GM18517 (cell line): ENCODE measurements at regions not wholly inside any gene's neighbourhood (a gene's known extent, or its start where the extent isn't known, plus 50 kb on each side); places are given as distances from the start of the nearest gene placed in this dataset.
"Not testable (repeated sequence)": the region's sequence is repeated elsewhere in the genome, so short reads cannot be mapped to it uniquely, and the experiment has no call there.

Experiments
- ATAC-seq: cut with Tn5 transposase; IDR thresholded peaks from one replicate; pipeline ENCODE4 v1.9.1; 2021; ENCODE audit warnings: mild to moderate bottlenecking, moderate library complexity; ENCODE audit not compliant: unreplicated experiment

DNA sequence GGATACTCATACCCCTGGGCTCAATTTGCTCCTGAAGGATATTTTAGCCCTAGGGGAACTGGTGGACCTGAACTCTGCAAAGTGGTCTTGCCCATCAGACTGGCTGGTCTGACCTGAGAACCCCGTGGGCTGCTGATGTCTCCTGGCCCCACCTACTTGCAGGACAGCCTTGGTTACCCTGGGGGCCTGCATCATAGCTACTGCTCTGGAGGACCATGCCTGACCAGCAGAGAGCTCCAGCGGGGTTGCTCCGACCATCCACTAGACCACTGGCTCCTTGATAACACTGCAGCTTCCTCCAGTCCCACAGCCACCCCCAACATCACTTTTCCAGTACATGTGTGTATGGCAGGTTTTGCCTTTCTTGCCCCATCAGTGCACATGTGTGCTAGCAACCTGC, 331.6 kb upstream of the BRINP3 start:
- no peak for ATAC-seq

- no peak for ATAC-seq
Observed at GRCh38 chr1:190812996-190813395, 335.3 kb upstream of the BRINP3 start.

DNA sequence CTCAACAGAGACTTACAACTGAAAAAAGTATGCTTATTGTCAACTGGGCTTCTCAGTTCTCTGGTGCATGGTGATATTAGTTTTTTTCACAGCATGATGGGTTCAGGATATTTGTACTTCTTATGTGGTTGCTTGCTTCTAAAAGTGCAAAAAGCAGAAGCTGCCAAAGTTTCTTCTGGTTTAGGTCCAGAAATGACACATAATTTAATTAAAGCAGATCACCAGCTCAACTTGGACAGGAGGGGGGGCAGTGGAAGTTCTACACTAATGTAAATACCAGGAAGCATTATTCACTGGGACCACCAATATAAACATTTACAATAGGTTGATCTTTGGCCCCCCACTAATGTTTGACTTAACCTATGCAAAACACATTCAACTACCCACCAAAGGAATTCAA, 354.8 kb upstream of the BRINP3 start:
- no peak for ATAC-seq

GRCh38 chr1:190835658-190836057, 358.0 kb upstream of the BRINP3 start:
- no peak for ATAC-seq

- not testable (repeated sequence) for ATAC-seq
Observed at GRCh38 chr1:190837200-190837599, 359.5 kb upstream of the BRINP3 start.

- ATAC-seq = no peak
Observed at GRCh38 chr1:190837888-190838287, 360.2 kb upstream of the BRINP3 start.

- ATAC-seq = no peak
Observed at GRCh38 chr1:190847166-190847565, 369.5 kb upstream of the BRINP3 start.

DNA sequence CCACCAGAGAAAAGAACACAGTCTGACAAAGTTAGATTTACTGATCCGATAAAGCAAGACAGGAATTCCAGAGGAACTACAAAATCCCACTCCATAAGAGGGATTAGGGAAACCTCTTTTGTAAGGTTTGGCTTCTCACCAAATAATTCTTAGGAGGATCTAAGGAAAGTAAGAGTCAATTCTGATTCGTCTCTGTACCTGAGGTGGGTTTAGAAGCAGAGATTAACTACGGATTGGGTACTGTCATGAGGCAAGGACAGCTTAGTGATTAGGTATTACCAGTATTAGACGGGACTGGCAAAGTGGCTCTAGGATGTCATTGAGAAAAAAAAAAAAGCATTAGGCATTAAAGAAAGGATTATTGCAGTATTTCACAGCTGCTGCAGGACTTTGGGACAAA, 371.7 kb upstream of the BRINP3 start:
- no peak for ATAC-seq

GRCh38 chr1:190852611-190853010, 374.9 kb upstream of the BRINP3 start:
- no peak for ATAC-seq

- no peak for ATAC-seq
Observed at GRCh38 chr1:190858140-190858539, 380.5 kb upstream of the BRINP3 start.

DNA sequence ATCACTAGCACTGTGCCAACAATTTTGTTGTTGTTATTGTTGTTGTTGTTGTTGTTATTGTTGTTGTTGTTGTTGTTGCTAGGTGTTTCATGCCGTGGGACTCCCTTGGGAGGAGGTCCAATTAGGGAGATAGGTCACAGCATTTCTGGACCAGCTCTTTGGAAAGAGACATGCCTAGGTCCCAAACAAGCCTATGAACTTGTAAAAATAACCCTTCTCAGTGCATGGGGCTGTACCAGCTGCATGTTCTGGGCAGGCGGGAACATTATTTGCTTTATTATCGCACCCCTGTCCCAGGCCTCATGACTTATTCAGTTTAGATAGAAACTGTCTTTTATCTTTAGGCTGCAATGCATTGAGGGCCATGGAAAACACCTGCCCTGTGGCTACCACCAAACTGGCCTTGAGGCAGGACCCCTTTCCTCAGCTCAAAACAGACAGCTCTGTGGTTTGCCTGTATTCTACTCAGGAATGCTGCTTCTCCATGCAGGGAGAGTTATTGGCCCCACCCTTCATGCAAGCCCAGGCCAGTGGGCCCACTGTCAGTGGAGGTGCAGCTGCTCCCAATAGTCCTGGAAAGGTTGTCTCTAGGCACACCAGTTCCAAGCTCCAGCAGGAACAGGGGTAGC, 386.5 kb upstream of the BRINP3 start:
- ATAC-seq = no peak

GRCh38 chr1:190880352-190880751, 402.7 kb upstream of the BRINP3 start:
- ATAC-seq = no peak

DNA sequence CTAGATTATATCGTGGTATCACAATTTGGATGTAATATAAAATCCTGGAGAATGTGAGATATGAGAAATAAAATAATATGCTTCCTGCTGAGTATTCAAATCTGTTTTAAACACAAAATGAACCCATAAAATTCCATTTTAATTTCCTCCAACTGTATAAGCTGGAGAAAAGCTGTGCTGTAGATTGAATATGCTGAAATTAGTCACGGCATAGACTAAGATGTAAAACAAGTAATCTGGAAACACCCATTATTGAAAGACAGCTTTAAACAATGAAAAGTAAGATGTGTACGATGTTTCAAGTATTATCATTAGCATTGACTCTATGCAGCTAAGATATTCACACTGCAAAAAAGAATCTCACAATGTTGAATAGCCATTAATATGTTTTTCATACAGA, 403.4 kb upstream of the BRINP3 start:
- ATAC-seq = no peak

DNA sequence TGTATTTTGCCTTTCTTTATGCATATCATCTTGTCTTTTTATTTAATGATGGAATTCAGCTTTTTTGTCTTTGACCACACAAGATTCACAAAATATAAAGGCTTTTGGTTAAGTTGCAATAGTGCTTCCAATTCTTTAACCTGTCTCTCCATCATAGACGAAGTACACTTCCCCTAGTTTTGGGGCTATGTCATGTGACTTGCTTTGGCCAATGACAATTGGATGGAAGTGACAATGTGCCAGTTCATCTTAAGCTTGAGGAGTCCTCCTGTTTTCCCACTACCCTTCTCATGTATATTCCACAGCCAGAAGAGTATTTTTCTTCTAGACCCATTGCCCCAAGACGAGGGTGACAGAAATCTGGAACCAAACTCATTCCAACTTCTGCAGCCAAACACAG, 419.6 kb upstream of the BRINP3 start:
- no peak for ATAC-seq

DNA sequence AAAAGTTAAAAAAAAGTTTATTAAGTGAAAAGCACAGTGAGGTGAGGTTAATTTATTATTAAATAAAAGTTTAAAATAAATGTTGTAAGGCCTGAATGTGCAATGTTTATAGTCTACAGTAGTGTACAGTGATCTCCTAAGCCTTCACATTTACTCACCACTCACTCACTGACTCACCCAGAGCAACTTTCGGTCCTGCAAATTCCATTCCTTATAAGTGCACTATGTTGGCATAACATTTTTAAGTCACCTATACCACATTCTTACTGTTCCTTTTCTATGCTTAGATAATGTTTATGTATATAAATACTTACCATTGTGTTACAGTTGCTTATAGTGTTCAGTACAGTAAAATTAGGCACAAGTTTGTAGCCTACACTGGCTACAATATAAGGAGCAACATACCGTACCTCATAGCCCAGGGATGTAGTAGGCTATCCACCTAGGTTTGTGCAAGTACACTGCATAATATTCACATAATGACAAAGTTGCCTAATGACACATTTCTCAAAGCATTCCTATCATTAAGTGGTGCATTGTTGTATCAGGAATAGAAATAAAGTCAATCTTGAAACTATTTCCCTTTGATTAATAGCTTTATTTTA, 426.5 kb upstream of the BRINP3 start:
- ATAC-seq = no peak

- no peak for ATAC-seq
Observed at GRCh38 chr1:190906206-190906725, 428.6 kb upstream of the BRINP3 start.

DNA sequence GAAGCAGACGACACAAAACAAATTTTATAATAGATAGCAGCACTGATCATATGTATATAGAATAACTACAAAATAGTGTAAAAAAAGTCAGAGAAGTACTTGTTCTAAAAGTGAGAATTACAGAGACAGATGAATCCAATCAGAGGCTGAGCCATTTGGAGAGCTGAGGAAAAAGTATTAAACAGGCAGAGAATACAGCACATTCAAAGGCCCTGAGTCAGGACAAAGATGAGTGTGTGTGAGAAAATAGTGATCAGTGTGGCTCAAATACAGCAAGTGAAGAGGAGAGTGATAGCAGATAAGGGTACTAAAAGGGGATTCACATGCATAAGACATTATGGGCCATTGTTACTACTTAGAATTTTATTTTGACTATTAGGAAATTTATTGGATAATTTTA, 430.6 kb upstream of the BRINP3 start:
- no peak for ATAC-seq

DNA sequence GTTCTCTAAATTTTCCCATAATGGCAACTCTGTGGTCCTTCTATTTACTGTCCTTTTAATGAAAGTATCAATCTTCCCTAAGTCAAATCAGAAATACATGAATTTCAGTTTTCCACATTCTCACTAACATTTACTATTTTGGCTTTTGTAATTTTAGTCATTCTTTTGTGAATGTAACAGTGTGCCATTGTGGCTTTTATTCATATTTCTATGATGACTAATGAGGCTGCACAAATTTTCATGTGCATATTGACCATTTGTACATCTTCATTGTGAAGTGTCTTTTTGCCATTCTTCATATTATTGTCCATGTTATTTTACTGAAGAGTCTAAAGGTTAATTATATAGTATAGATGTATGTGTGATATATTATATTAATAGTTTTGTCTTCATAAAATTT, 431.0 kb upstream of the BRINP3 start:
- no peak for ATAC-seq

- no peak for ATAC-seq
Observed at GRCh38 chr1:190935925-190936324, 458.3 kb upstream of the BRINP3 start.

DNA sequence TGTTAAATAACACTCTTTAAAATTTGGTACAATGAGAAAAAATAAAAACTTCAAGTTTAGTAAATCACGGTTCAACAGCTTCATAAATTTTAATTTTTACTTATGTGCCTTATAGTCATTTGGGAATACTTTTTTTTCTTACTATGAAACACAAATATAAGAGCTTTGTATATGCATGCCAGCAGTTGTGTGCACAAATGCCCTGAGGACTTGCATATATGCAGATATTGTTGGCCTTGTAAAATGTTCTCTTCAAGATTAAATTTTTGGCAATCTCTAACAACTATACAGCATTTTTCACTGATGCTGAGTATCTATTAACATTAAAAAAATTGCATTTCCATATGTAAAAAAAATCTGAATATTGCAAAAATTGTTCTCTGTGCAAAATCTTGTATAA, 458.7 kb upstream of the BRINP3 start:
- no peak for ATAC-seq

DNA sequence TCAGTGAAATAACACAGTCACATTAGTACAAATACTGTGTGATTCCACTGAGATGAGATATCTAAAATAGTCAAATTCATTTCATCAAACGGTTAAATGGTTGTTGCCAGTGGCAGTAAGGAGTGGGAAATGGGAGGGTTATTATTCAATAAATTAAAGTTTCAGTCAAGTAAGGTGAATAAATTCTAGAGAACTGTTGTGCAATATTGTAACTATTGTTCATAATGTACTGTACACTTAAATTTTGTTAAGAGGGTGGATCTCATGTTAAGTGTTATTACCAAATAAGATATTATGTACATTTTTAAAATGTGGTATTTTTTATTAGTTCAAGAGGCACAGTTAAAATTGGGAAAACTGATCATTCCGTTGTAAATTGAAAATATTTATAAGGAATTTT, 463.3 kb upstream of the BRINP3 start:
- ATAC-seq = no peak

DNA sequence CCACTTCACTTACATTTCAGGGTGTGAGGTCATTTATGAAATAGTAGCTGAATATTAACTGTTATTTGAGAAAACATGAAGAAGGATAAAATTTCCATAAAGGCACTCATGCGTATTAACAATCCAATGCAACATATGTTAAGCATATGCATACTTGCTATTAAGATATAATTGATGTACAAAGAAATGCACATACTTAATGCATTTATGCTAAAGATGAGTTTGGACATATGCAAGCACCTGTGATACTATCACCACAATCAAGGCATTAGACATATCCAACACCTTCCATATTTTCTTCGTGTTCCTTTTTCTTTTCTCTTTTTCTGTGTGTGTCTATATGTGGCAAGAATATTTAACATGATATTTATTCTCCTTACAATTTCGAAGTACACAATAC, 464.8 kb upstream of the BRINP3 start:
- ATAC-seq = no peak

DNA sequence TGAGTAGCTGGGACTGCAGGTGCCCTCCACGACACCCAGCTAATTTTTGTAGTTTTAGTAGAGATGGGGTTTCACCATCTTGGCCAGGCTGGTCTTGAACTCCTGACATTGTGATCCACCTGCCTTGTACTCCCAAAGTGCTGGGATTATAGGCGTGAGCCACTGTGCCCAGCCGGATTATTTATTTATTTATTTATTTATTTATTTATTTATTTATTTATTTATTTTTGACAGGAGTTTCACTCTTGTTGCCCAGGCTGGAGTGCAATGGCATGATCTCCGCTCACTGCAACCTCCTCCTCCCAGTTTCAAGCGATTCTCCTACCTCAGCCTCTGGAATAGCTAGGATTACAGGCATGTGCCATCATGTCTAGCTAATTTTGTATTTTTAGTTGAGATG, 466.1 kb upstream of the BRINP3 start:
- ATAC-seq = not testable (repeated sequence)
